ENCODE measurements at regions not wholly inside any gene's neighbourhood (a gene's known extent, or its start where the extent isn't known, plus 50 kb on each side); places are given as distances from the start of the nearest gene placed in this dataset.

DNA sequence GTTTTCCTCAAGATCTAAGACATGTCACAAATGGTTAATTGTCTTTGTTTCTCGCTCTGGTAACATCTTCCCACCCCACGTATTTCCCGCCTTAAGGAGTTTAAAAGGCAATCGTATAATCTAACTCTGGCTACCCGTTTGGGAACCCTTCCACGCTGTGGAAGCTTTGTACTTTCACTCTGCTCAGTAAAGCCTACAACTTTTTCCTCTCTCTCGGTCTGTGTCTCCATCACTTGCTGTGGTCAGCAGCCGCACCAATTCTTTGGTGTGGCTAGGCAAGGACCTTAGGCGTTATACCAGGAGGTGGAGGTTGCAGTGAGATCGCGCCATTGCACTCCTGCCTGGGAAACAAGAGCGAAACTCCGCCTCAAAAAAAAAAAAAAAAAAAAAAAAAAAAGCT is 1430.1 kb downstream of the LRRC4C start:
- ChIA-PET POLR2A (ENCODE audit: low non-redundant PET) (no interaction called here), CTCF (interaction anchor here (0.6 kb wide), 1 partner anchor 13 kb away, joined by 4 read pairs; no protein-coding TSS in a partner anchor)
- no peak overlapping the region for H3K27ac ChIP-seq
- TF ChIP-seq CTCF (conservative IDR thresholded peaks at IDR 0.05; ENCODE audit: low read depth), result no peak
- DNase-seq (ENCODE audit: low spot score), result no peak

DNA sequence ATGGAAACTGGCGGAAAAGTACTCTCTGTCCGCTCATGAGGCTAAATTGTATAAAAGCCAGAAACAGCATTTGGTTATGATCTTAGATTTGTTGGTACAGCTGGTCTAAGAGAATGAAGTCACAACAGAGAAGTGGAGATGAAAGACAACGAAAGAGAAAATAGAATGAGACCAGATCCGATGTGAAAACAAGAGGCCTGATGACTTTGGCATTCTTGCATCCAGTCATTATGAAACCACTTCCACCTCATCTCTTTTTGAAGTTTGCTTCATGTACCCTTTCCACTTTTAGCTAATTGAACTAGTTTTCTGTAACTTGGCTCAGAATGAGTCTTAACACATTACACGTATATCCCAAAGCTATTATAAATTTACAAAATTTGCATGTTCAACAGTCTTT is 1431.7 kb downstream of the LRRC4C start:
- TF ChIP-seq CTCF (conservative IDR thresholded peaks at IDR 0.05; ENCODE audit: low read depth), result no peak
- DNase-seq (ENCODE audit: low spot score), result no peak
- no peak overlapping the region for H3K27ac ChIP-seq
- POLR2A ChIA-PET (ENCODE audit: low non-redundant PET), result no interaction called here
- CTCF ChIA-PET, result no interaction called here

DNA sequence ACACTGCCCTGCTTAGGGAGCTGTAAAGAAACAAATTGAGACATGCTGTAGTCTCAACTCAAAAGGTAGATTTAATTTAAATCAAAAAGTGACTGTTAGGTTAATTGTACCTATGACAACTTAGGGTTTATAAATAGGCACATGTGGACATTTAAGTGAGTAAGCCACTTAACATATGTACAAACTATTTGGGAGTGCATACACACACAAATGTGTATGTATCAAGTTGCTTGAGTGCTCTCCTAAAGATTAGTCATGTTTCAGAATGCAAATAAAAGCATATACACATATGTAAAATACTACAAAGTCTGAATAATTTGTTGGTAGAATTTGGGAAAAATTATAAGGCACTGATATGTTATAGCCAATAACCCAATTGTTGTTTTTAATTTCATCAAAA is 1435.7 kb downstream of the LRRC4C start:
- no peak for TF ChIP-seq CTCF (conservative IDR thresholded peaks at IDR 0.05; ENCODE audit: low read depth)
- no peak overlapping the region for H3K27ac ChIP-seq
- POLR2A ChIA-PET (ENCODE audit: low non-redundant PET), result no interaction called here
- DNase-seq (ENCODE audit: low spot score), result no peak
- CTCF ChIA-PET, result no interaction called here

DNA sequence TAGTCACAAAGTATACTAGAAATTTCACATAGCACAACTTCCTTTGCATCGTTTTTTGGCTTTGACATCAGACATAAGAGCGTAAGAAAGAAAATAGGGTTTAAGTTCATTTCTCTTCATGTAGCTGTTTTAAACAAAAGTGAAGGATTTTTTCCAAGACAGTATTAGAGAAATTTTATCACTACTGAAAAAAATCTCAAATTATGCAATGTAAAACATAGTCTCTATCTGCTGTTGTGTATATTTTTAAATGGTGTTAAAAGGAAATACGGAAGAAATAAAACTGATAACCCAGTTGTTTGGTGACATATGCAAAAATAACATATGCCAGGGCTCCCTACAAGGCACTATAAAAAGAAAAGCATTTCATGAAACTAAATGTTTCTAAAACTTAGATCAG is 1449.4 kb downstream of the LRRC4C start:
- TF ChIP-seq CTCF (conservative IDR thresholded peaks at IDR 0.05; ENCODE audit: low read depth), result no peak
- H3K27ac ChIP-seq, result no peak overlapping the region
- CTCF ChIA-PET, result no interaction called here
- POLR2A ChIA-PET (ENCODE audit: low non-redundant PET), result no interaction called here
- DNase-seq (ENCODE audit: low spot score), result no peak

- no peak for TF ChIP-seq CTCF (conservative IDR thresholded peaks at IDR 0.05; ENCODE audit: low read depth)
- H3K27ac ChIP-seq, result no peak overlapping the region
- ChIA-PET POLR2A (ENCODE audit: low non-redundant PET) (no interaction called here), CTCF (interaction anchor here (0.6 kb wide), 1 partner anchor 83 kb away, joined by 6 read pairs; no protein-coding TSS in a partner anchor)
- DNase-seq (ENCODE audit: low spot score), result no peak
These were observed 1466.9 kb downstream of the LRRC4C start for GRCh38 chr11:39992551-39992950.

- ChIA-PET POLR2A (ENCODE audit: low non-redundant PET) (no interaction called here), CTCF (no interaction called here)
These were observed 1469.0 kb downstream of the LRRC4C start for GRCh38 chr11:39990421-39990831.

More at GRCh38 chr11:39990421-39990831, 1469.0 kb downstream of the LRRC4C start:
- H3K27ac ChIP-seq, result no peak overlapping the region
- DNase-seq (ENCODE audit: low spot score), result no peak
- TF ChIP-seq CTCF (conservative IDR thresholded peaks at IDR 0.05; ENCODE audit: low read depth), result no peak
